Adrenal gland (tissue), 9 donors: ENCODE measurements at regions not wholly inside any gene's neighbourhood (a gene's known extent, or its start where the extent isn't known, plus 50 kb on each side); places are given as distances from the start of the nearest gene placed in this dataset.

ENCODE experiments used
- DNase-seq, 7 donors: peaks; one replicate each; pipeline ENCODE4 v3.0.0-alpha.2; 2019 to 2020
- H3K27ac ChIP-seq, 5 donors: fragments of 200-600 bp; sonication (generic) in 4 of 5; 1 replicate in 3 of 5; 2 replicates in 2 of 5; pipeline versions ENCODE4 v1.5.1 to v1.8.0; 2016 to 2020; ENCODE audit warnings: mild to moderate bottlenecking in 1 of 5
- H3K27me3 ChIP-seq: fragments of 200-600 bp; 2 replicates; pipeline ENCODE4 v1.8.0; 2021
- H3K36me3 ChIP-seq, 2 donors: fragments of 200-600 bp; replicated peaks in 1 of 2; 1 replicate in 1 of 2; 2 replicates in 1 of 2; pipeline versions ENCODE4 v1.5.1 to v1.8.0; 2018 to 2022
- H3K4me1 ChIP-seq, 2 donors: fragments of 200-600 bp; replicated peaks in 1 of 2; 1 replicate in 1 of 2; 2 replicates in 1 of 2; pipeline versions ENCODE4 v1.5.1 to v1.8.0; 2018 to 2021
- H3K4me3 ChIP-seq, 4 donors: fragments of 200-600 bp; sonication (generic) in 3 of 4; one replicate each; pipeline ENCODE4 v1.5.1; 2016 to 2018
- H3K9me3 ChIP-seq, 3 donors: fragments of 200-600 bp; sonication (generic) in 1 of 3; replicated peaks in 1 of 3; 1 replicate in 2 of 3; 2 replicates in 1 of 3; pipeline versions ENCODE4 v1.5.1 to v1.8.0; 2016 to 2021
- CTCF ChIP-seq, 6 experiments: fragments of 450-650 bp in 4 of 6; fragments of 200-600 bp in 2 of 6; sonication (generic) in 1 of 6; IDR thresholded peaks; 1 replicate in 5 of 6; 2 replicates in 1 of 6; pipeline versions ENCODE4 v1.5.1 to v1.8.0; 2016 to 2021; ENCODE audit warnings: antibody characterized with exemption in 6 of 6, mild to moderate bottlenecking in 2 of 6, moderate library complexity in 1 of 6
- POLR2A ChIP-seq, 2 donors: fragments of 450-650 bp; IDR thresholded peaks; one replicate each; pipeline ENCODE4 v1.6.1; 2017; ENCODE audit warnings: antibody characterized with exemption in 2 of 2, mild to moderate bottlenecking in 2 of 2, moderate library complexity in 1 of 2
- WGBS, 4 donors: extraction: QIAGEN DNeasy Blood & Tissue Kit in 2 of 4; methylation state at CpG; one replicate each; pipeline versions ENCODE4 v1.1.5 to v1.1.7; 2013 to 2017; 5-methylcytosine and 5-hydroxymethylcytosine counted together
- intact Hi-C, 2 donors: fragments of 100-400 bp; cut with DNase I; formaldehyde crosslinking; loops; one replicate each; pipeline versions ENCODE4 v1.14.1 to v1.15.0; 2022 to 2023
- donor health status: healthy with polysubstance abuse.
- donor health status: Bipolar disorder and iron deficiency.
- donor health status: DM: yes; HTN: yes; CAD: no.
- donor health status: DM: no; HTN: no; CAD: no.
- donor health status: DM: no; HTN: no; CAD: no.

DNA sequence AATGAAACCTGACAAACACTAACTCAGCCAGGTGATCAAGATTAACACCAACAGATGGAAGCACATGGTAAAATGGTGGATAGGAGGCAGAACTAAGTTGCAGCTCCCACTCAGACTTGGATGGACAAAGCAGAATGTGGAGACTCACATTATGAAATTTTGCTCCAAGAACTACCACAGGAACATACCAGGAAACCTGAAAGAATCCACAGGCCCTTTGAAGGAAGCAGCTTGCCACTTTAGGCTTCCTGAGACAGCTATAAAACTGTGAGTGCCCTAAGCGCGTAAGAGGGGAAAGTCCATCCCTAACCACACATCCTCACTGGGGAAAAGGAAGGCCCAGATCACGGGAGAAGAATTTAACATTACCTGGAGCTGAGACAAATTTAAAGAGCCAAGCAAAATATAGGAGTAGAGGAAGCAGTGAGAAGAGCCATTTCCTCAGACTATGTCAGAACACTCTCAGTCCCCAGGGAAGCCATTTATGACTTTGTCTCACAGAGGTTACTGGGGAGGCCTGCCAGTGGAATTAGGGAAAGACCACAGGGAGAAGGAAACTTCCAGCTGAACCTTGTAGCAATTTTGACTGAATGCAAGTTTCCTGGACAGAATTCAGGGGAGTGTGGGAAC is 224.5 kb downstream of the TEX13C start:
- intact Hi-C loops, result no loop called here
- WGBS, 4 donors, result 58 to 78% (median 66%) methylated on average over 3 of the region's 3 CpGs

DNA sequence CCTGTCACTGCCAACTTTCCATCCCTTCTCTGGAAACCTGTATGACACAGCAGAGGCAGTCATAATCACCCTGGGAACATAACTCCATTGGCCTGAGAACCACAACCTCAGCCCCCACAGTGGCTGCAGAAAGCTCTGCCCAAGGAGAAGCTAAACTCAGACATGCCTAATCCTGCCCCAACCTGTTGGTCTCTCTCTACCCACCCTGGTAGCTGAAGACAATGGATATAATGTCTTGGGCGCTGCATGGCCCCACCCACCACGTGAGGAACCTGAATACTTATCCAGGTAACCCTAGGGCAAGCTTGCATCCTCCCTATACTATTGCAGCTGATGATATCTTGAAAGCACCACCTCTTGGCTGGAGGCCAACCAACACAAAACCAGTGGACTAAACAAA is 225.2 kb downstream of the TEX13C start:
- Histone ChIP-seq H3K36me3 (no peaks in the 10 kb centered on the region), H3K4me3 (no peak overlapping the region), H3K4me1 (no peaks in the 10 kb centered on the region), H3K27me3 (no peaks in the 10 kb centered on the region), H3K27ac (no peak overlapping the region), H3K9me3 (no peaks in the 10 kb centered on the region)
- DNase-seq, result no peak
- TF ChIP-seq CTCF (IDR thresholded peaks at IDR 0.05), result no peak
- no peak for TF ChIP-seq POLR2A (IDR thresholded peaks at IDR 0.05)
- intact Hi-C loops, result no loop called here
- WGBS, 4 donors, result 35 to 60% (median 55%) methylated on average over 1 to 2 of the region's 2 CpGs

More for the DNA sequence above, 224.5 kb downstream of the TEX13C start:
- H3K4me1 ChIP-seq, result no peaks in the 10 kb centered on the region
- DNase-seq, result no peak
- H3K36me3 ChIP-seq, result no peaks in the 10 kb centered on the region
- H3K9me3 ChIP-seq, result no peaks in the 10 kb centered on the region
- TF ChIP-seq POLR2A (IDR thresholded peaks at IDR 0.05), result no peak
- no peak for TF ChIP-seq CTCF (IDR thresholded peaks at IDR 0.05)
- H3K4me3 ChIP-seq, result no peak overlapping the region
- H3K27ac ChIP-seq, result no peak overlapping the region
- H3K27me3 ChIP-seq, result no peaks in the 10 kb centered on the region

DNA sequence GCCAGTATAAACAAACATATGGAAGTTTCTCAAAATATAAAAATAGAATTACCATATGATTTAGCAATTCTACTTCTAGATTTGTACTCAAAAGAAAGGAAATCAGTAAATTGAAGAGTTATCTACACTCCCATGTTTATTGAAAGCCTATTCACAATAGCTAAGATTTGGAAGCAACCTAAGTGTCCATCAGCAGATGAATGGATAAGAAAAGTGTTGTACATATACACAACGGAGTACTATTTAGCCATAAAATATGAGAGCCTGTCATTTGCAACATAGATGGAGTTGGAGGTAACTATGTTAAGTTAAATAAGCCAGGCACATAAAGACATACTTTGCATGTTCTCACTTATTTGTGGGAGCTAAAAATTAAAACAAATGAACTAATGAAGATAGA is 257.8 kb downstream of the TEX13C start:
- Histone ChIP-seq H3K36me3 (no peaks in the 10 kb centered on the region), H3K27ac (no peak overlapping the region), H3K27me3 (no peaks in the 10 kb centered on the region), H3K9me3 (no peaks in the 10 kb centered on the region), H3K4me3 (no peak overlapping the region), H3K4me1 (no peaks in the 10 kb centered on the region)
- intact Hi-C loops, result no loop called here
- TF ChIP-seq CTCF (IDR thresholded peaks at IDR 0.05) (no peak), POLR2A (IDR thresholded peaks at IDR 0.05) (no peak)
- no peak for DNase-seq
- WGBS, 4 donors, result 46 to 61% (median 54%) methylated on average over 1 of the region's 1 CpG

DNA sequence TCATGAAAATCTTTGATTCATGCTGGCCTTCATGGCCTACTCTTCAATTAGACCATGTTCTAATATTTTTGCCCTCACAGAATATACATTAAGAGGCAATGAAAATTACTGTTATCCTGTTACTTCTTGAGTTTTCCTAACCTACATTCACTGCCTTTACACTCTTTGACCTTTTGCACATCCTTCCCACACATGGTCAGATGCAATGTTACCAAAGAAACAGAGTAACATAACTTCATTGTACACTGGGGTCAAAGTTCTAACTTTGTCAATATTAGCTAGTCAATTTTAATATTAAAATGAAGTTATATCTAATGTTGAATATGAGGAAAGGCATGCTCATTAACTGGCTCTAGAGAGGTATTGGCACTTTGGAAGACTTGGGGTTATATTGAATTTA is 284.8 kb downstream of the TEX13C start:
- Histone ChIP-seq H3K36me3 (no peaks in the 10 kb centered on the region), H3K9me3 (no peaks in the 10 kb centered on the region), H3K4me3 (no peak overlapping the region), H3K27me3 (peaks cover 3% of the 10 kb centered on the region), H3K27ac (no peak overlapping the region), H3K4me1 (no peaks in the 10 kb centered on the region)
- intact Hi-C loops, result no loop called here
- DNase-seq, result no peak
- TF ChIP-seq POLR2A (IDR thresholded peaks at IDR 0.05) (no peak), CTCF (IDR thresholded peaks at IDR 0.05) (no peak)
